ENCODE measurements at regions not wholly inside any gene's neighbourhood (a gene's known extent, or its start where the extent isn't known, plus 50 kb on each side); places are given as distances from the start of the nearest gene placed in this dataset.

DNA sequence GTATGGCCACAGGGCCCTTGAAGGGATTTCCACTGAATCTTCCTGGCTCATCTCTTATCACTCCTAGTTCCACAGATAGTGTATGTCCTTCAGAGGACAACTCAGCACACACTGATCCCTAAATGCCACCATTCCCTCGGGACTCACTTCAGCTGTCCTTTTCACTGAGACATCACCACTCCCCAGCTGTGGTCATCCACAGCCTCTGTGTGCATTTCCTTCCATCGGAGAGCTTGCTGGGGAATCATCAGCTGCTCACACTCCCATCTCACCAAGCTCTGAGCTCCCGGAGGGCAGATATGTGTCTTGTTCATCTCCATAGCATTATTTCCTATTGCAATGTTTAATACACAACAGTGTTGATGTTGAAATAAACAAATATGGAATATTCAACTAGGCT lies 759.5 kb downstream of the RNF144A start:
- TF ChIP-seq CTCF (IDR thresholded peaks at IDR 0.05; ENCODE audit: poor library complexity, severe bottlenecking) (no peak), TAF1 (IDR thresholded peaks at IDR 0.05; ENCODE audit: low read depth) (no peak)
- TF ChIP-seq, protein P1, sequence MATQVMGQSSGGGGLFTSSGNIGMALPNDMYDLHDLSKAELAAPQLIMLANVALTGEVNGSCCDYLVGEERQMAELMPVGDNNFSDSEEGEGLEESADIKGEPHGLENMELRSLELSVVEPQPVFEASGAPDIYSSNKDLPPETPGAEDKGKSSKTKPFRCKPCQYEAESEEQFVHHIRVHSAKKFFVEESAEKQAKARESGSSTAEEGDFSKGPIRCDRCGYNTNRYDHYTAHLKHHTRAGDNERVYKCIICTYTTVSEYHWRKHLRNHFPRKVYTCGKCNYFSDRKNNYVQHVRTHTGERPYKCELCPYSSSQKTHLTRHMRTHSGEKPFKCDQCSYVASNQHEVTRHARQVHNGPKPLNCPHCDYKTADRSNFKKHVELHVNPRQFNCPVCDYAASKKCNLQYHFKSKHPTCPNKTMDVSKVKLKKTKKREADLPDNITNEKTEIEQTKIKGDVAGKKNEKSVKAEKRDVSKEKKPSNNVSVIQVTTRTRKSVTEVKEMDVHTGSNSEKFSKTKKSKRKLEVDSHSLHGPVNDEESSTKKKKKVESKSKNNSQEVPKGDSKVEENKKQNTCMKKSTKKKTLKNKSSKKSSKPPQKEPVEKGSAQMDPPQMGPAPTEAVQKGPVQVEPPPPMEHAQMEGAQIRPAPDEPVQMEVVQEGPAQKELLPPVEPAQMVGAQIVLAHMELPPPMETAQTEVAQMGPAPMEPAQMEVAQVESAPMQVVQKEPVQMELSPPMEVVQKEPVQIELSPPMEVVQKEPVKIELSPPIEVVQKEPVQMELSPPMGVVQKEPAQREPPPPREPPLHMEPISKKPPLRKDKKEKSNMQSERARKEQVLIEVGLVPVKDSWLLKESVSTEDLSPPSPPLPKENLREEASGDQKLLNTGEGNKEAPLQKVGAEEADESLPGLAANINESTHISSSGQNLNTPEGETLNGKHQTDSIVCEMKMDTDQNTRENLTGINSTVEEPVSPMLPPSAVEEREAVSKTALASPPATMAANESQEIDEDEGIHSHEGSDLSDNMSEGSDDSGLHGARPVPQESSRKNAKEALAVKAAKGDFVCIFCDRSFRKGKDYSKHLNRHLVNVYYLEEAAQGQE (IDR thresholded peaks at IDR 0.05; ENCODE audit: borderline replicate concordance) = no peak

Measured in neural cell (in vitro differentiated cells).